ENCODE measurements at regions not wholly inside any gene's neighbourhood (a gene's known extent, or its start where the extent isn't known, plus 50 kb on each side); places are given as distances from the start of the nearest gene placed in this dataset.

GRCh38 chr2:18073601-18074000, 195.1 kb downstream of the KCNS3 start (continued):
- TF ChIP-seq ZNF462 (CRISPR knock-in tag; IDR thresholded peaks at IDR 0.05): no peak

GRCh38 chr2:18067588-18068384, 189.3 kb downstream of the KCNS3 start:
- ATAC-seq (peak; percentile 91), DNase-seq (ENCODE audit: low spot score) (peak; percentile 45)
- no peaks in the 10 kb centered on the region for H3K4me1 ChIP-seq (ENCODE audit: insufficient read depth)
- no peak overlapping the region for H3K4me3 ChIP-seq
- Mint-ChIP-seq H3K27me3 (ENCODE audit: insufficient read depth, low read depth, poor library complexity) (peaks cover 4% of the 10 kb centered on the region), H3K9me3 (no peaks in the 10 kb centered on the region), H3K4me1 (peaks cover 13% of the 10 kb centered on the region), H3K27ac (no peak overlapping the region), H3K4me3 (no peak overlapping the region), H3K36me3 (ENCODE audit: low read depth) (no peaks in the 10 kb centered on the region)
- H3K27me3 ChIP-seq (ENCODE audit: insufficient read depth): no peaks in the 10 kb centered on the region
- no peaks in the 10 kb centered on the region for H3F3A ChIP-seq (replicated peaks; ENCODE audit: low read depth)
- H3K36me3 ChIP-seq (ENCODE audit: insufficient read depth): no peaks in the 10 kb centered on the region
- H3K4me2 ChIP-seq: no peak overlapping the region
- no peaks in the 10 kb centered on the region for H4K20me1 ChIP-seq (replicated peaks; ENCODE audit: insufficient read depth)
- peak overlapping the region; percentile 38; the same call in 1 of the 2 replicates for H2AFZ ChIP-seq
- H3K27ac ChIP-seq (ENCODE audit: low read depth): no peak overlapping the region
- TF ChIP-seq JUNB (IDR thresholded peaks at IDR 0.05; ENCODE audit: unreplicated experiment): no peak
- no peak for TF ChIP-seq ZNF331 (CRISPR knock-in tag; IDR thresholded peaks at IDR 0.05; ENCODE audit: low read depth)
- TF ChIP-seq EZH2 (IDR thresholded peaks at IDR 0.05; ENCODE audit: low read depth, unreplicated experiment): no peak
- TF ChIP-seq EZH2phosphoT487 (IDR thresholded peaks at IDR 0.05; ENCODE audit: unreplicated experiment): no peak
- TF ChIP-seq REST (IDR thresholded peaks at IDR 0.05; ENCODE audit: unreplicated experiment): no peak
- TF ChIP-seq ETS1 (IDR thresholded peaks at IDR 0.05): no peak
- no peaks in the 10 kb centered on the region for H3K79me2 ChIP-seq (replicated peaks; ENCODE audit: insufficient read depth)
- H3K9me2 ChIP-seq (ENCODE audit: insufficient read depth): no peaks in the 10 kb centered on the region
